Karpas-422 (cell line): ENCODE measurements at regions not wholly inside any gene's neighbourhood (a gene's known extent, or its start where the extent isn't known, plus 50 kb on each side); places are given as distances from the start of the nearest gene placed in this dataset.

Experiments used
- DNase-seq: peaks from one replicate; pipeline ENCODE4 v3.0.0-alpha.2; 2015
- H2AFZ ChIP-seq: fragments of 200-600 bp; sonication (generic); 2 replicates; pipeline ENCODE4 v1.6.1; 2014; ENCODE audit warnings: antibody characterized with exemption, low read length, mixed read lengths
- H3K27ac ChIP-seq: fragments of 200-600 bp; sonication (generic); 2 replicates; pipeline ENCODE4 v1.5.1; 2014; ENCODE audit warnings: mild to moderate bottlenecking, low read length, moderate library complexity
- H3K27me3 ChIP-seq: fragments of 200-600 bp; sonication (generic); 2 replicates; pipeline ENCODE4 v1.6.1; 2014; ENCODE audit warnings: low read length, mixed read lengths
- H3K36me3 ChIP-seq: fragments of 200-600 bp; sonication (generic); 2 replicates; pipeline ENCODE4 v1.6.1; 2014; ENCODE audit warnings: low read length, mixed read lengths; ENCODE audit not compliant: insufficient read depth
- H3K4me1 ChIP-seq: fragments of 200-600 bp; sonication (generic); 2 replicates; pipeline ENCODE4 v1.6.1; 2014; ENCODE audit warnings: mild to moderate bottlenecking, low read length, mixed read lengths
- H3K4me2 ChIP-seq: fragments of 200-600 bp; sonication (generic); 2 replicates; pipeline ENCODE4 v1.6.1; 2014; ENCODE audit warnings: low read length, low read depth, mild to moderate bottlenecking; ENCODE audit not compliant: poor library complexity, severe bottlenecking
- H3K4me3 ChIP-seq: fragments of 200-600 bp; sonication (generic); 2 replicates; pipeline ENCODE4 v1.5.1; 2014; ENCODE audit warnings: mild to moderate bottlenecking, antibody characterized with exemption, low read length, mixed read lengths
- H3K79me2 ChIP-seq: fragments of 200-600 bp; sonication (generic); 2 replicates; pipeline ENCODE4 v1.6.1; 2014; ENCODE audit warnings: mild to moderate bottlenecking, low read length, mixed read lengths
- H3K9ac ChIP-seq: fragments of 200-600 bp; sonication (generic); 2 replicates; pipeline ENCODE4 v1.6.0; 2014; ENCODE audit warnings: low read length
- H3K9me2 ChIP-seq: fragments of 200-600 bp; sonication (generic), shearing (Covaris generic); replicated peaks from 2 replicates; pipeline ENCODE4 v1.6.0; 2014; ENCODE audit warnings: mild to moderate bottlenecking, low read length, moderate library complexity; ENCODE audit not compliant: insufficient read depth
- H3K9me3 ChIP-seq: fragments of 300-700, 200-600 bp; sonication (generic); 2 replicates; pipeline ENCODE4 v1.6.1; 2014; ENCODE audit warnings: low read length, mixed read lengths
- H4K20me1 ChIP-seq: fragments of 200-600 bp; sonication (generic); 2 replicates; pipeline ENCODE4 v1.6.1; 2014; ENCODE audit warnings: mild to moderate bottlenecking, antibody characterized with exemption, low read length, low read depth; ENCODE audit not compliant: insufficient read depth

DNA sequence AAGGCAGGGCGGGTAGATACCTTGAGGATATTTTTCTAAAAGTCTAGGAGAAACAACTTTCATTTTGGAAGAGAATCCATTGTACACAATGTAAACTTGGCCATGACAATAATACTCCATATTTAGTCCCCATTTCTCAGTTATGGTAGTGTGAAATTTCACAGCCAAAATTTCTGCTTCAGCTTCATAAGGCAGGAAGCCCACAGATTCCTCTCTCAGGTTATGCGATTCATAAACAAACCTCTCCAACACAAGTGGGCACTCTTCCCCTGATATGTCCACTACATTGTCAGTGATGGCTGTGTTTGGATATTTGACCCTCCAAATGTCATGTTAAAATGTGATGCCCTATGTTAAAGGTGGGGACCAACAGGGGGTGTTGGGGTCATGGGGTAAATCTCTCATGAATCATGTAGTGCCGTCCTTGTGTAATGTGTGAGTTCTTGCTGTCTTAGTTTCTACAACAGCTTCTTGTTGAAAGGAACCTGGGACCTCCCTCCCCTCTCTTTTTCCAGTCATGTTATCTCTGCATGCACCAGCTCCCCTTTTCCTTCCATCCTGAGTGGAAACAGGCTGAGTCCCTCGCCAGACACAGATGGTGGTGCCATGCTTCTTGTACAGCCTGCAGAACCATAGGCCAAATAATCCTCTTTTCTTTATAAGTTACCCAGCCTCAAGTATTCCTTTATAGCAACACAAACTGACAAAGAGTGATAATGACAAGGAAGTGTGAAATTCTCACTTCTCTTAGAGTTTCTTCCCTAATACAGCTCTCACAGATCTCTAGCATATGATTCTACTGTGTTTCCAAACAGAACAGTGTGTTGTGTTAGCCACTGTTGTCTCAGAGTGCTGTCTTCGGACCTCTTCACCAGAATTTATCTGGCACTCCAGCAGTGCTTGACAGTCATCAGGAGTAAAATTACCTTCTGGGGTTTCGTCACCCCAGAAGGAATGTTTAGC, 598.4 kb upstream of the GNPDA2 start:
- H3K4me1 ChIP-seq: no peaks in the 10 kb centered on the region

DNA sequence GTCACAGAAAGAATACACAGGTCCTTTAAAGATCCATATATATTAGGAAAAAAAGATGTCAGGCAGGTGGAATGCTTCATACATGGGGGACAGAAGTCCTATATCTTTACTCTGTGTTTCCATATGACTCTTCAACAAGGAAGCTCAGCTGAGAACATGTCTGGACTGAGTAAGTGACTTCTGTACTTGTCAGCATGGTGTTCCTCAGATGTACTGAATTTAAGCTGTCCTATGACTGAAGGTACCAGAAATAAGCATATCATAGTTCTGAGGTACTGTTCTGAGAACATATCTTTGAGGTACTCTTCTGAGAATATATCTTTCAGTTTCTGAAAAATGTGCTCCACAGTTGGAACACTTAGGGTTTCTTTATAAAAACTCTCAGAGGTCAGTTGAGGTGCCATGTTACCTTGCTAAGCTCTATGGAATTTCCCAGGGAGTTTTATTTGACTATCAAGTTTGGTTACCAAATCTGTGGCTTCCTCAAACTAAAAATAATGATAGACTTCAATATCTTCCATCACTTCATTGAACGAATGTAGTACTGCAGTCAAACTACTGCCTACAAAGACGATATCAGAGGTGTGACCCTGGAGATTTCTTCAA, 597.2 kb upstream of the GNPDA2 start:
- Histone ChIP-seq H3K4me3 (no peak overlapping the region), H4K20me1 (no peaks in the 10 kb centered on the region), H3K4me2 (no peak overlapping the region), H2AFZ (no peak overlapping the region), H3K27me3 (no peaks in the 10 kb centered on the region), H3K79me2 (no peaks in the 10 kb centered on the region), H3K9ac (no peak overlapping the region), H3K27ac (no peak overlapping the region), H3K9me2 (no peaks in the 10 kb centered on the region), H3K36me3 (no peaks in the 10 kb centered on the region), H3K4me1 (no peaks in the 10 kb centered on the region), H3K9me3 (peaks cover 12% of the 10 kb centered on the region; the same call in 1 of the 2 replicates)
- no peak for DNase-seq

More for the DNA sequence above, 598.4 kb upstream of the GNPDA2 start:
- no peak overlapping the region for H2AFZ ChIP-seq
- H3K36me3 ChIP-seq: no peaks in the 10 kb centered on the region
- no peak overlapping the region for H3K9ac ChIP-seq
- H3K79me2 ChIP-seq: no peaks in the 10 kb centered on the region
- H3K9me3 ChIP-seq: peaks cover 5% of the 10 kb centered on the region; the same call in 1 of the 2 replicates
- no peaks in the 10 kb centered on the region for H3K27me3 ChIP-seq
- no peak overlapping the region for H3K27ac ChIP-seq
- no peak for DNase-seq
- no peak overlapping the region for H3K4me3 ChIP-seq
- H3K4me2 ChIP-seq: no peak overlapping the region
- H4K20me1 ChIP-seq: no peaks in the 10 kb centered on the region
- no peaks in the 10 kb centered on the region for H3K9me2 ChIP-seq

DNA sequence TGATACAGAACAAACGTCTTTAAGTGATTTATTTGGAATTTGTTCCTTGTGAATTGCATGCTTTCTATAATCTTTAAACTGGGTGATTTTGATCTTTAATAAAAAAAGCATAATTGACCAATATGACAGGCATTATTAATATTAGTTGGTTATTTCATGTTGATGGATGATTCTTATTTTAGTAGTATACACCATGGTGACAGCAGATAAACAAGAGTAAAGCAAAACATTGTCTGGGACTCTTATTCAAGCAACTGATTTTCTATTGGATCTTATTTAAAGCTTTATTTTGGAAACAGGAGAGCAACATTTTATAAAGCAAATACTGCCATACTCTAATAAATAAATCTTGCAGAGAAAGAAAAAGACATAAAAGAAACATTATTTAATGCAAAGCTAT, 591.4 kb upstream of the GNPDA2 start:
- H3K36me3 ChIP-seq: no peaks in the 10 kb centered on the region
- no peak overlapping the region for H3K27ac ChIP-seq
- H3K9me3 ChIP-seq: peaks cover 20% of the 10 kb centered on the region
- no peak overlapping the region for H3K4me2 ChIP-seq
- no peak overlapping the region for H2AFZ ChIP-seq
- no peak overlapping the region for H3K4me3 ChIP-seq
- no peak for DNase-seq
- no peaks in the 10 kb centered on the region for H4K20me1 ChIP-seq
- H3K27me3 ChIP-seq: no peaks in the 10 kb centered on the region
- H3K4me1 ChIP-seq: no peaks in the 10 kb centered on the region
- H3K79me2 ChIP-seq: no peaks in the 10 kb centered on the region
- H3K9me2 ChIP-seq: no peaks in the 10 kb centered on the region
- H3K9ac ChIP-seq: no peak overlapping the region

DNA sequence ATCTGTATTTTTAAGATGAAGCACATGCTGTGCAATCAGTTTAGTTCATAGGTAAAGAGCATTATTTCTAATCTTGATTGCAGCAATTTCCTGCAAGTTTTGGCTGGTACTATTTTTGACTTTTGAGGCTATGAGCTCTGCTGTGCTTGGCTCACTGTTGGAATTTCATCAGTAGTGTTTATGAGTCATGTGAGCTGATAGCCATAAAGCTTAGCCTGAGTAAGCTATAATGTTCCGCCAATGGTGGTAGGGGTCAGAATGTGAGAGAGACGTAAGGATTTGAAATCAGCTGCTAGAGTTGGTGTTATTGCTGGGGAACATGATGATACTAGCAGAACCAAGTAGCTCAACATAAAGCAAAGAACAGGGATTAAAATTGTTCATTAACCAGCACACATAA, 590.9 kb upstream of the GNPDA2 start:
- Histone ChIP-seq H3K27ac (no peak overlapping the region), H3K4me1 (no peaks in the 10 kb centered on the region), H3K9me3 (peaks cover 23% of the 10 kb centered on the region)

DNA sequence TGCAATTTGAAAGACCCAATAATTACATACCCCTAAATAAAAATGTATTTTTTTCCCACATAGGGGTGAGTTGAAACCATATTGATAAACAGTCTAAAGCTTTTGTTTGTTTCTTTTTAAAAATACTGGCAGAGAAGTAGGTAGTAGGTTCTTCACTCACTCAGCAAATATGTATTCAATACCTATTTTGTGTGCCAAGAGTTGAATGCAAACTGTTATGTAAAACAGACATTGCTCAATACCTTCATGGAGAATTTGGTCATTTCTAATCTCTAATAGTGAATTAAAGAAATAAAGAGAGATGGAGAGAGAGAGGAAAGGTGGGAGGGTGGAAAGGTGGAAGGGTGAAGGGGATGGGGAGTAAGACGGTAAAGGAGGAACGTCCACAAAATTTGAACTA, 589.9 kb upstream of the GNPDA2 start:
- no peak for DNase-seq
- Histone ChIP-seq H2AFZ (no peak overlapping the region), H3K9me3 (peaks cover 24% of the 10 kb centered on the region), H4K20me1 (no peaks in the 10 kb centered on the region), H3K27ac (no peak overlapping the region), H3K4me2 (no peak overlapping the region), H3K4me3 (no peak overlapping the region), H3K27me3 (no peaks in the 10 kb centered on the region), H3K79me2 (no peaks in the 10 kb centered on the region), H3K9ac (no peak overlapping the region), H3K4me1 (no peaks in the 10 kb centered on the region), H3K36me3 (no peaks in the 10 kb centered on the region), H3K9me2 (no peaks in the 10 kb centered on the region)

More for the DNA sequence above, 590.9 kb upstream of the GNPDA2 start:
- Histone ChIP-seq H3K4me2 (no peak overlapping the region), H3K9me2 (no peaks in the 10 kb centered on the region), H3K36me3 (no peaks in the 10 kb centered on the region), H3K79me2 (no peaks in the 10 kb centered on the region), H2AFZ (no peak overlapping the region), H3K27me3 (no peaks in the 10 kb centered on the region), H3K9ac (no peak overlapping the region), H4K20me1 (no peaks in the 10 kb centered on the region), H3K4me3 (no peak overlapping the region)
- DNase-seq: no peak

DNA sequence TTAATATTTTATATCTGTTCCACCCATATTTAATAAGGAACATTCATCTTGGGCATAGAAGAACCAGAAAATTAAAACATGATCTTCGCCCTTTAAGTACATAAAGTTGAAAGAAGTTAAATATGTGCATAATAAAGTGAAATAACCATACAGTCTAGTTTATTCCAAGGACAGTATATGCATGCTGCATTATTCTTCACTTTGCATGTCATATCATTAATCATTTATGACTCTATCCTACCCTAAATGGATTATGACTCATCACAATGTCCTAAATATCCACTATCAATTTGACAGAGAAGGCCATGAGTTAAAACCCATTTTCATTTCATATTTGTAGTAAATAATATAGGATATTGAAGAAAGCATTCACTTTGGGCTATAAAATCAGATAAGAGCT, 576.5 kb upstream of the GNPDA2 start:
- Histone ChIP-seq H3K79me2 (no peaks in the 10 kb centered on the region), H4K20me1 (no peaks in the 10 kb centered on the region), H3K36me3 (no peaks in the 10 kb centered on the region), H3K9ac (no peak overlapping the region), H3K4me2 (no peak overlapping the region), H3K4me1 (no peaks in the 10 kb centered on the region), H3K27me3 (no peaks in the 10 kb centered on the region), H3K4me3 (no peak overlapping the region), H3K27ac (no peak overlapping the region), H3K9me2 (no peaks in the 10 kb centered on the region), H2AFZ (no peak overlapping the region), H3K9me3 (peaks cover 17% of the 10 kb centered on the region)
- no peak for DNase-seq

DNA sequence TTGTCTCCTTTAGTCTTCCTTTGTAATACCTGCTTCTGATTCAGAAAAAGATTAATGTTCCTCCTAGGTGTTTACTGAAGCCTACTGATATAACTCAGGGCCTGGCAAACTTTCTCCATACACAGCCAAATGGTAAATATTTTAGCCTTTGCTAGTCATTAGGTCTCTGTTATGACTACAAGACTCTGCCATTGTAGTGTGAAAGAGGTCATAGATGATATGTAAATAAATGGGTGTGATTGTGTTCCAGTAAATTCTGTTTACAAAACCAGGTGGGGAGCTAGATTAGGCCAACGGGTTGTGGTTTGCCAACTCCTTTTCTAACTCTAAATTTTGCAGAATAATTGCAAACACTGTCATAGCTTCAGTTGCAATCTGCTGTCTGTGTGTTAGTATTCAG, 568.1 kb upstream of the GNPDA2 start:
- no peak overlapping the region for H2AFZ ChIP-seq
- H3K36me3 ChIP-seq: no peaks in the 10 kb centered on the region
- H4K20me1 ChIP-seq: no peaks in the 10 kb centered on the region
- no peak overlapping the region for H3K9ac ChIP-seq
- H3K79me2 ChIP-seq: no peaks in the 10 kb centered on the region
- H3K9me3 ChIP-seq: peaks cover 39% of the 10 kb centered on the region
- H3K27ac ChIP-seq: no peak overlapping the region
- no peak overlapping the region for H3K4me2 ChIP-seq
- H3K4me1 ChIP-seq: no peaks in the 10 kb centered on the region
- H3K9me2 ChIP-seq: no peaks in the 10 kb centered on the region
- no peaks in the 10 kb centered on the region for H3K27me3 ChIP-seq
- DNase-seq: no peak
- no peak overlapping the region for H3K4me3 ChIP-seq

DNA sequence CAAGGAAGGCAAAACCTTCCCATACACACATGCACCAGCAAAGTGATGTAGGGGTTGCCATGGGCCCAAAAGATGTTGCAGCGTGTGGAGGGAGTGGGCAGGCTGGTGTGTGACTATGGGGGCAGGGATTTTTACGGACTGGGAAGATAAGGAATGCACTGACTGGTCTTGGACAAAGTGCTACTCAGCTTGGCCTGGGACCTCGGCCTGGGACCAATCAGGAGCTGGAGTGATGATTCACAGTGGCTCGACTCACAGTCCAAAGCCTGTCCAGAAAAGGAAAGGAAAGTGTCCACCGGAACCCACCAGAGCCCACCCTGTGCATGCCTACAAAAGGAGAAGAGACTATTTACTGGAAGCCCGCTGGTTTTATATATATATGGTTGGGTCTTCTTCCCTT, 567.0 kb upstream of the GNPDA2 start:
- H3K4me2 ChIP-seq: no peak overlapping the region
- no peak overlapping the region for H3K4me3 ChIP-seq
- H3K9ac ChIP-seq: no peak overlapping the region
- no peaks in the 10 kb centered on the region for H4K20me1 ChIP-seq
- H3K9me3 ChIP-seq: peaks cover 33% of the 10 kb centered on the region
- H3K4me1 ChIP-seq: no peaks in the 10 kb centered on the region
- no peak overlapping the region for H3K27ac ChIP-seq
- no peaks in the 10 kb centered on the region for H3K9me2 ChIP-seq
- no peaks in the 10 kb centered on the region for H3K27me3 ChIP-seq
- DNase-seq: no peak
- H3K79me2 ChIP-seq: no peaks in the 10 kb centered on the region
- no peaks in the 10 kb centered on the region for H3K36me3 ChIP-seq
- no peak overlapping the region for H2AFZ ChIP-seq
